ENCODE measurements at regions not wholly inside any gene's neighbourhood (a gene's known extent, or its start where the extent isn't known, plus 50 kb on each side); places are given as distances from the start of the nearest gene placed in this dataset.

GRCh38 chr21:32957545-32957944, 68.2 kb upstream of the OLIG2 start:
- TF ChIP-seq CTCF (IDR thresholded peaks at IDR 0.05), result no peak
- TF ChIP-seq POLR2A (IDR thresholded peaks at IDR 0.05), result no peak

Measured in right lobe of liver (tissue), 4 donors.